T1000 (cell line): ENCODE measurements at regions not wholly inside any gene's neighbourhood (a gene's known extent, or its start where the extent isn't known, plus 50 kb on each side); places are given as distances from the start of the nearest gene placed in this dataset.

Experiments used
- DNase-seq: peaks from one replicate; lab custom pipeline; 2025; ENCODE audit warnings: mixed read lengths; lab: John Stamatoyannopoulos, UW

DNA sequence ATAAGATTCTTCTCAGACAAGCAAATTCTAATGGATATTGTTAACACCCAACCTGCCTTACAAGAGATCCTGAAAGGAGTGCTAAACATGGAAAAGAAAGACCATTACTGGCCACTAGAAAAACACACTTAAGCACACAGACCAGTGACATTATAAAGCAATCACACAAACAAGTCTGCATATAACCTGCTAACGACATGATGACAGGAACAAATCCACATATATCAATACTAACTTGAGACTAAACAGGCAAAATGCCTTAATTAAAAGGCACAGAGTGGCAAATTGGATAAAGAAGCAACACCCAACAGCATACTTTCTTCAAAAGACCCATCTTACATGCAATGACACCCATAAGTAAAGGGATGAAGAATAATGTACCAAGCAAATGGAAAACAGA lies 100.5 kb upstream of the PCDH18 start:
- DNase-seq: no peak

- DNase-seq: no peak
Observed at GRCh38 chr4:137631605-137632004, 99.3 kb upstream of the PCDH18 start.

- DNase-seq: no peak
Observed at GRCh38 chr4:137630252-137630651, 98.0 kb upstream of the PCDH18 start.

GRCh38 chr4:137627739-137628460 lies 95.6 kb upstream of the PCDH18 start:
- no peak for DNase-seq

GRCh38 chr4:137626942-137627738 lies 94.8 kb upstream of the PCDH18 start:
- no peak for DNase-seq

GRCh38 chr4:137623013-137623412 lies 90.7 kb upstream of the PCDH18 start:
- no peak for DNase-seq

GRCh38 chr4:137621056-137621455 lies 88.8 kb upstream of the PCDH18 start:
- no peak for DNase-seq

GRCh38 chr4:137614491-137614890 lies 82.2 kb upstream of the PCDH18 start:
- DNase-seq: no peak

- no peak for DNase-seq
Observed at GRCh38 chr4:137611998-137612700, 79.9 kb upstream of the PCDH18 start.

GRCh38 chr4:137610960-137611359 lies 78.7 kb upstream of the PCDH18 start:
- no peak for DNase-seq

GRCh38 chr4:137609718-137610430 lies 77.6 kb upstream of the PCDH18 start:
- DNase-seq: no peak

DNA sequence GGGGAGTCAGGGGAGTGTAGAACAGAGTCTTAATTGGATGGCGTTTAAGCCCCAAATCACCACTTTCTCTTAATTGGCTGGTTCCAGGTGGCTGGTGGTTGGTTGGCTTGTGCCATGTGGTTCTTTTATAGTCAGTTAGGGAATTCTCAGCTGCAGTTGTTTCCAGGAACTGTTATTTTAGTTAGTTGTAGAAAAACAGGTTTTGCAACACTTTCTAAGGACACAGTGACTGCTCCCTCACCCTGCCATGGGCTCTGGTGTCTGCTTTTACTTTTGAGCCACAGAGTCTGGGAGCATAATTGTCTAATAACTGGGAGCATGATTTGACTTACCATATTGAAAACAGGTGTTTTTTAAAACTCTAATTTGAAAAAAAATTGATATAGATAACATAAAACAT lies 75.8 kb upstream of the PCDH18 start:
- no peak for DNase-seq

- no peak for DNase-seq
Observed at GRCh38 chr4:137602436-137602835, 70.1 kb upstream of the PCDH18 start.

DNA sequence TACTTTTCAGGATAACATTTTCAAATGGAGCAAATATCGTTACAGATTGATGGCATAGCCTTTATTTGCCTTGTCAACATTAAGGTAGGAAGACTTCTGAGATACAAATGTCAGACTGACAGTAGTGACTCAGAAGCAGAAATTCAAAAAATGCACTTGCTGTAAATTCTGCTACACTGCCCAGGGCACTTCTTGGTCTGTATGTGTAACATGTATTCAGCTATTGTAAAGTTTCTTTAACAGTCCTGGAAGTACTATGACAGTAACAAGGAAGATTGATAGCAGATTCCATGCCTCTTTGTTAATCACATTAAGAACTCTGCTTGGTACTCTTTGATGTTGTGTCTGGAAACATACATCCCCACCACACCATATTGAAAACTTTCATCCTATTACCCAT lies 69.6 kb upstream of the PCDH18 start:
- no peak for DNase-seq

DNA sequence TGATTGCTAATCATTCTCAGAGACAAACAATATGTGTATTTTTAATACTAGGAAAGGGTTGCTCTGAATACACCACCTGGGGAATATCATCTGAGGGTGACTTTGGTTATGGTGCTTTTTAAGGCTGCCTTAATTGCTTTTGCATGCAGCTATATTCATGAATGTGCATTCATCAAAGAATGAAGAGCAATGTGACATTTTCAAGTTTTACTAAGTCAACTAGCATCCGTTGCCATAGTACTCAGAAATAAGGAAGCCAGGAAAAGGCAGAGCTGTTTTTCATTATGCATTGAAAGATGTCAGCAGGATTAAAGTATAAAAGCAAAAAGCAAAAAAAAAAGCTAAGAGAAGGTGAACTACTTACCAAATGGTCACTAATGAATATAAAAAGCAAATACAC lies 67.4 kb upstream of the PCDH18 start:
- DNase-seq: no peak

DNA sequence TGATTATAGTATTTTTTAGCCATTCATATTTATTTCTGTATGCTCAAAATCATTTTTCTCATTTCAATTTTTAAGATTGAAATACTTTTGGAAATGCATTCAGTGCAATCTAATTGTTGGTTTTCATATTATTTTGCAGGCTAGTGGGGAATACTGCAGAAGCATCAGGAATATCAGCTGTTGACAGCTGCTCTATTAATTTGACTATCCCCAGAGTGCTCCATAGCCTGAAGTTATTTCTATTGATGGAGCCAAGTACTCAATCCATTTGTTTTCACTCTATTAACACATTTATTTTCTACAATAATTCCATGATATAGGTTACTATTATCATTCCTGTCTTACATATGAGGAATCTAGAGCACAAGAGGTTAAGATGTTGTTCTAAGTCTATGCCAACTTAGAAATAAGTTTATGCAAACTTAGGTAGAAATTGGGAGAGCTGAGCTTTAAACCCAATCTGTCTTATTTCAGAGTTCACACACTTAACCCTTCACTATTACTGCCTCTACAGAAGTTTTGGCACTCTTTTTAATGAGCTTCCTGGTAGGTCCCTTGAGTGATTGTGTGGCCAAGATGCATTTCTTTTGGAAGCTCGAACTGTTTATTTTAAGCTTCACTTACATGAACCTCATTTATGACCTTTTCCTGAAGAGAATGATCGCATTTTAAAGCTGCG lies 65.6 kb upstream of the PCDH18 start:
- DNase-seq: no peak

DNA sequence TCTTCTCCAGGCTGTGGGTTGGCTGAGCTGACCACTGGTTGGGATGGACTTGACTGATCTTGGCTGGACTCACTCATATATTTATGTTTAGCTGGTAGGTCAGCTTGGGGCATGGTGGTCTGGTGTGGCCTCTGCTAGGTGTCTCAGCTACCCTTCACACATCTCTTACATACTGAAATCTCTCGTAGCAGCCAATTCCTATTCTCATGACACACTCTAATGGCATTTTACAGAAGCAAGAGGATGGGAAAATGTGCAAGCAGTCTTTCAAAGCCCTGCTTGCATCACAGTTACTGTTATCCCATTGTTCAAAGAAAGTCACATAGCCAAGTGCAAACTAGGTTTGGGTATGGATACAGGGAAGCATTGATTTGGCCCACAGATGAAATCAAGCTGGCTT lies 55.5 kb upstream of the PCDH18 start:
- DNase-seq: no peak

DNA sequence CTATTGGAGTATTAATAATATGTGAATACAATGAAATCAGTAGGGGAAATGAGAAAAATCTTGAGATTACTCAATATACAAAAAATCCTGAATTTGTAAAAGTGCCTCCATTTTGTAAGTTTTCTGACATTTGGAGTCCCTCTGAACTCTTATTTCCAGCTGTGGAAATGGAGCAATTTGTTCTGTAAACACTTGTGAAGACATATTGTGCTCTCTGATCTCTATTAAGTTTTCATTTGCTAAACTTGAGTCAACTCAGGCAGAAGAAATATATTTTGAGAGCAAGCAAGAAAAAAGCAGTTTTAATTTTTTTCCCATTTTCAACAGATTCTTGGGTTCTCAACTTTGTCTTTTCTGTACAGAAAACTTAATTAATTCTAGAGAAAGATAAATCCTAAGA lies 51.4 kb upstream of the PCDH18 start:
- no peak for DNase-seq
